ENCODE measurements at regions not wholly inside any gene's neighbourhood (a gene's known extent, or its start where the extent isn't known, plus 50 kb on each side); places are given as distances from the start of the nearest gene placed in this dataset.

GRCh38 chr2:776487-776886 is 99.3 kb upstream of the TMEM18 start:
- H4K20me1 ChIP-seq (replicated peaks in 1 of 2; ENCODE audit: control insufficient read depth in 1 of 2, insufficient read depth in 2 of 2, low read length in 2 of 2), result no peaks in the 10 kb centered on the region
- POLR2A ChIA-PET (ENCODE audit: partially characterized antibody), result interaction anchor here (1.2 kb wide), 1 partner anchor 12 kb away, joined by 3 read pairs; no protein-coding TSS in a partner anchor
- H3K14ac ChIP-seq (ENCODE audit: insufficient read length), result no peak overlapping the region
- DNase-seq (ENCODE audit: low read depth in 1 of 2, low spot score in 2 of 2) (no peak), FAIRE-seq (no peak)
- no peaks in the 10 kb centered on the region for H3K36me3 ChIP-seq (ENCODE audit: control insufficient read depth in 2 of 4, insufficient read depth in 4 of 4, low read length in 3 of 4)
- WGBS, 2 experiments (ENCODE audit: extremely low coverage in 1 of 2, insufficient coverage in 1 of 2, insufficient read length in 1 of 2, insufficient replicate concordance in 2 of 2, low coverage in 1 of 2, low lambda C conversion rate in 2 of 2, missing lambda C conversion rate in 1 of 2), result 86% methylated on average over 11 of the region's 11 CpGs; no CpG with 5 or more reads in 1 of the 2 experiments
- H3K9me3 ChIP-seq (ENCODE audit: insufficient read depth in 2 of 2, low read depth in 1 of 2, low read length in 1 of 2), result no peaks in the 10 kb centered on the region; a peak in 1 of 4 replicates
- no peaks in the 10 kb centered on the region for H3K79me2 ChIP-seq (ENCODE audit: control insufficient read depth in 1 of 2, insufficient read depth in 2 of 2, low read length in 2 of 2)
- no peak overlapping the region; the same call in 1 of the 2 replicates for H3K18ac ChIP-seq (ENCODE audit: extremely low read depth, low read length)
- H2BK5ac ChIP-seq (ENCODE audit: low read depth, low read length), result 0 out of 2 replicates have a peak overlapping the region, but pooled peaks have one; percentile 12
- peak overlapping the region; percentile 81; the same call in 1 of the 2 replicates for H2BK15ac ChIP-seq (ENCODE audit: low read length)
- H2BK20ac ChIP-seq (ENCODE audit: low read length), result peak overlapping the region; percentile 95
- H2BK12ac ChIP-seq (ENCODE audit: low read depth, low read length), result peak overlapping the region; percentile 55; the same call in 1 of the 2 replicates
- H2BK120ac ChIP-seq (replicated peaks; ENCODE audit: low read depth, low read length), result peak overlapping the region; percentile 61
- H4K5ac ChIP-seq (ENCODE audit: insufficient read length, low read depth, low read length), result no peak overlapping the region
- no peak overlapping the region for H3K4me3 ChIP-seq (ENCODE audit: extremely low read depth in 1 of 4, insufficient read depth in 2 of 4, low read depth in 3 of 4, low read length in 4 of 4)
- no peak overlapping the region for H2AFZ ChIP-seq (ENCODE audit: low read length)
- H3K4me1 ChIP-seq (replicated peaks in 1 of 4; ENCODE audit: control insufficient read depth in 3 of 4, insufficient read depth in 4 of 4, low read length in 3 of 4), result peaks cover 0 to 22% (median 10%) of the 10 kb centered on the region in 4 experiments; a peak in 6 of 7 replicates
- H2AK5ac ChIP-seq (ENCODE audit: low read depth, low read length), result no peak overlapping the region
- H3K23me2 ChIP-seq (ENCODE audit: low read depth, low read length), result no peaks in the 10 kb centered on the region
- peak overlapping the region; percentile 44 for H4K91ac ChIP-seq (replicated peaks; ENCODE audit: insufficient read length, low read length)
- H3K4me2 ChIP-seq (ENCODE audit: insufficient read depth in 1 of 2, low read depth in 2 of 2, low read length in 2 of 2), result no peak overlapping the region
- H3K56ac ChIP-seq (replicated peaks; ENCODE audit: insufficient read length, low read depth, low read length), result no peak overlapping the region
- H3K9ac ChIP-seq (replicated peaks in 1 of 4; ENCODE audit: extremely low read depth in 1 of 4, low read depth in 3 of 4, low read length in 3 of 4), result no peak overlapping the region
- H4K8ac ChIP-seq (ENCODE audit: extremely low read depth, insufficient read depth, low read length), result no peak overlapping the region
- CTCF ChIA-PET (ENCODE audit: partially characterized antibody), result interaction anchor here (0.8 to 1.3 kb wide), 6 partner anchors 11 to 61 kb away, joined by 3 to 5 read pairs (median 4); no protein-coding TSS in a partner anchor
- no peaks in the 10 kb centered on the region for H3K79me1 ChIP-seq (ENCODE audit: low read depth, low read length)
- H3K4ac ChIP-seq (replicated peaks; ENCODE audit: insufficient read length, low read depth, low read length), result no peak overlapping the region
- no peak overlapping the region for H3K27ac ChIP-seq (ENCODE audit: low read depth, low read length)
- H3K23ac ChIP-seq (ENCODE audit: insufficient read length), result no peak overlapping the region
- H3K27me3 ChIP-seq (replicated peaks in 1 of 4; ENCODE audit: control insufficient read depth in 3 of 4, extremely low read depth in 1 of 4, insufficient read depth in 3 of 4, low read length in 3 of 4), result no peaks in the 10 kb centered on the region
- TF ChIP-seq ZNF274 (IDR thresholded peaks at IDR 0.05; ENCODE audit: borderline replicate concordance, extremely low read depth, low read length) (no peak), ATF2 (IDR thresholded peaks at IDR 0.05; ENCODE audit: low read length) (no peak), BCL11A (IDR thresholded peaks at IDR 0.05; ENCODE audit: low read depth in 2 of 2, low read length in 2 of 2) (no peak), RXRA (IDR thresholded peaks at IDR 0.05; ENCODE audit: insufficient read depth, low read depth, low read length) (no peak), RAD21 (IDR thresholded peaks at IDR 0.05 in 1 of 2, conservative IDR thresholded peaks at IDR 0.05 in 1 of 2; ENCODE audit: low read depth in 2 of 2, low read length in 2 of 2) (no peak), CHD2 (IDR thresholded peaks at IDR 0.05; ENCODE audit: low read length) (no peak), MAFK (IDR thresholded peaks at IDR 0.05; ENCODE audit: low read depth, low read length) (no peak), SAP30 (IDR thresholded peaks at IDR 0.05; ENCODE audit: insufficient read depth, insufficient replicate concordance, low read length) (no peak), KDM1A (IDR thresholded peaks at IDR 0.05; ENCODE audit: borderline replicate concordance, low read length) (no peak), KDM4A (IDR thresholded peaks at IDR 0.05; ENCODE audit: low read depth, low read length, severe bottlenecking) (no peak)
